GM21529 (cell line): ENCODE measurements at regions not wholly inside any gene's neighbourhood (a gene's known extent, or its start where the extent isn't known, plus 50 kb on each side); places are given as distances from the start of the nearest gene placed in this dataset.
A peak's percentile ranks its signal among the peaks of the same experiment; 100 is the strongest.

Experiments
- ATAC-seq: cut with Tn5 transposase; IDR thresholded peaks from one replicate; pipeline ENCODE4 v1.9.1; 2021; ENCODE audit not compliant: unreplicated experiment

DNA sequence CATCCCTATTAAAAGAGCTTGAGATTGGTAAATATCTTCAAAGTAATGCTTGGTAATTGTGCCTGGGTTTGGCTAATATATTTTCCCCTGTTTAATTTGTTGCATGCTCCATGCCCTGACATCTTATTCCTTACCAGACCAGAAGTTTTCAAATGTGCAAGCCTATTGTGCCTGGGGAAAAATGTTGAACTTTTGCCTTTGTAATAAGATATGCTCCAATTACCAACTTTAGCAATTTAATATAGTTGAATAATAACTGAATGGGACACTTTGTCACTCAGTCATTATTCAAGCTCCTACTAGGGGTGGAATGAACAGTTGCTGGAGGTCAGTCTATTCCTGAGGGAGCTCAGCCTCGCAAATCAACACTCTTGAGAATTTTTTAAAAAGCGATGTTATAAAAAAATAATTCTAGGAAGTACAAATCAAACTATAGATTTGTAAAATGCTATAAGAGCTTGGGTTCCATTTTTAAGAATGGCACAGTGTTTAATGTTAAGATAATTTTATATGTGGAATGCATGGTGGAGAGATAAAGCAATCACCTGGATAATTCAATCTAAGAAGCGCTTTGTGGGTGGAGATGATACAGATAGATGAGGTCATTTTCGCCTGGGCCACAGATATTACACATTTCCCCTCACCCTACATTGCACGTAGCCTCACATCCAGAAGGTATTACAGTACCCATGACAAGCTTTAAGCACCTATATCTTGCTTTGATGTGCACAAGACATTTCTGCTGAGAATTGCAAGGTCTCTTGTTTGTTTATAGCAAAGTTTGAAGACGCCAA is 231.8 kb downstream of the PIK3R1 start:
- ATAC-seq: no peak

DNA sequence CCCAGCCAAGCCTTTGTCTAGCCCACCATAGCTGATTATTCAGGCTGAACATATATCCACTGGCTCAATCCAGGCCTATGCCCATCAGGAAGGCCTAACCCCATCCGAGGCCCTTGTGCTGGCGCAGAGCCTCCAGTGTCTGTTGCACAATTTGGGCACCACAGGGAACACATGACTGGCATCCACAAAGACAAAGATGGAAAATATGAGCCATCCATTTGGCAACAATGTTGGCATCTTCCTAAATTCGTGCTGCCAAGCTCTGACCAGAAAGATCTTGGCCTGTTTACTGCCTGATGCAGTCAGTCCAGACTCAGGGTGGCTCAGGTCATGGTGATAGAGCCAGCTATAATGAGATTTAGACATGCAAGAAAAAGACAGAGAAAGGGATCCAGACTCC is 233.8 kb downstream of the PIK3R1 start:
- no peak for ATAC-seq

GRCh38 chr5:68450245-68450852 is 234.8 kb downstream of the PIK3R1 start:
- no peak for ATAC-seq

DNA sequence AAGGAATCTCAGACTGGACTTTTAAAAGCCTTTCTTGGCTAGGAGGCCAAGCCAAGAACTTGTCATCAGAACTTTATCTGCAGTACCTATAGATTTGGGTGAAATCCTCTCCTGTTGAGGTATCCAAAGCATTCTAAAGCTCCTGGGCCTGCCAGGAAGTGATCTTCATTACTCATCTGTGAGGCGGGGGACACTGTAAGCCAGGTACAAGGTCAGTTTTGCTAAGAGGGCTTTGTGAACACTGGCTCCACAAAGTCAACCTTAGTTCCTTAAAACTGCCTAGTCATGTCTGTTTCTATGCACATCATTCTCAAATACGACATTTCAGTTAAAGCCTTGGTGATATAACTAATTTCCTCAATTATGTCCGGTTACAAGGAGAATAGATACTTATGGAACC is 236.7 kb downstream of the PIK3R1 start:
- ATAC-seq: no peak

DNA sequence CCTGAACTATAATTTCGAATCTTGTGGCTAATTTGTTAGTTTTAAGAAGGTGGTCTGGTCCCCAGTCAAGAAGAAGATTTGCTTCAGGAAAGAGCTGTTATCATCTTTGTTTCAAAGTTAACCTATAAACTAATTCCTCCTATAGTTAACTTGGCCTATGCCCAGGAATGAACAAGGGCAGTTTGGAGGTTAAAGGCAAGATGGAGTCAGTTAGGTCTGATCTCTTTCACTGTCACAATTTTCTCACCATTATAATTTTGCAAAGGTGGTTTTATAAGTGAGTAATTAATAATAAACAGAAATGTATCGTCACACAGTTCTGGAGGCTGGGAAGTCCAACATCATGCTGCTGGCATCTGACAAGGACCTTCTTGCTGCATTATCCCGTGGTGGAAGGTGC is 238.6 kb downstream of the PIK3R1 start:
- ATAC-seq: no peak

- ATAC-seq: no peak
Observed at GRCh38 chr5:68454766-68455165, 239.2 kb downstream of the PIK3R1 start.

GRCh38 chr5:68455216-68455615 is 239.7 kb downstream of the PIK3R1 start:
- ATAC-seq: no peak

DNA sequence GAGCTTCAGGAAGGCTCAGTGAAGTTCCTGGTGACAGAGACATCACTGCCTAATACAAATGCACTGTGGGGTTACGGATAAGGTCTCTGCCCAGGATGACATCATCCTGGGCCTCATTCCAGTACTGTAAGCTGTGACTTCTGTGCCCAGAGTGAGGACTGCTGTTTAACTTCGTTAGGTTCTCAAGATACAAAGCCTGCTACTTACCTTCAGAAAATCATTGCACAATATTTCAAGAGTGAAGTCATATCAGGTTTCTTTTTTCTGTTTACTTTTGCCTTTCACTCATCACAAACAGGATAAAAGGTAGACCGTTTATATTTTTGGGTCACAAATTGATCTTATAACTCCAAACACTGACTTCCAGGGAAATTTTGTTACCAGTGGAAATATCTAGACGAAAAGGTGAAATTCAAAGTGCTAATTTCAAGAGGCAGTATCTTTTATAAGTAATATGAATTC is 241.2 kb downstream of the PIK3R1 start:
- ATAC-seq: no peak

GRCh38 chr5:68457285-68457684 is 241.7 kb downstream of the PIK3R1 start:
- no peak for ATAC-seq

- no peak for ATAC-seq
Observed at GRCh38 chr5:68458416-68459021, 243.0 kb downstream of the PIK3R1 start.

DNA sequence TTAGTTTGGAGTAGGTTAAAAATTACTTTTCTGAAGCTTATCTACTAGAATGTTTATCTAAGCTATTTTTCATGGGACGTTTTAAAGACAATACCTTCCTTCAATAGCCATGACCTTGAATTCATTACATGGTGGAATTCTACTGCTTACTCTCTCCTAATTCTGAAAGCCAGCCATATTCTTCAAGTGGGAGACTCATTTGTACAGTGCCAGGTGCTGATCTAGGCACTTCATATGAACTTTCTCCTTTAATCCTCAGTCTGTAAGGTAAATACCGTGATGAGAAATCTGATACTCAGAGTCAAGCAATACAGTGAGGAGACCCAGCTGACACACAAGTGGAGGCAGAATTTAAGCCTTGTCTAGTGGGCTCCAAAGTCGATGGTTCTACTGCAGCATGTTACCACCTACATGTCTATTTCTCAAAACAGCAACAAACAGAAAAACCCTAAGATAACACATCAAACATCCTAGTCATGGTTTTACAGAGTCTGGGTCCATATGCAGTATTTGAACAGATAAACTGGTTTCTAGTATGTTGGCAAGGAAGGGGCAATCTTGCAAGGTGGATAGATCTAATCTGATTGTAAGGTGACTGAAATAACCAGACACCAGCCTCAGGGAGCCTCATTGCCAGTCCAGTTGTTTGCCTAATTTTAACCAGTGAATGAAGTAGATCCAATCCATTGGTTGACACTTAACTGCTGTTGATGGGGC is 243.7 kb downstream of the PIK3R1 start:
- ATAC-seq: no peak

- no peak for ATAC-seq
Observed at GRCh38 chr5:68459810-68460139, 244.2 kb downstream of the PIK3R1 start.

DNA sequence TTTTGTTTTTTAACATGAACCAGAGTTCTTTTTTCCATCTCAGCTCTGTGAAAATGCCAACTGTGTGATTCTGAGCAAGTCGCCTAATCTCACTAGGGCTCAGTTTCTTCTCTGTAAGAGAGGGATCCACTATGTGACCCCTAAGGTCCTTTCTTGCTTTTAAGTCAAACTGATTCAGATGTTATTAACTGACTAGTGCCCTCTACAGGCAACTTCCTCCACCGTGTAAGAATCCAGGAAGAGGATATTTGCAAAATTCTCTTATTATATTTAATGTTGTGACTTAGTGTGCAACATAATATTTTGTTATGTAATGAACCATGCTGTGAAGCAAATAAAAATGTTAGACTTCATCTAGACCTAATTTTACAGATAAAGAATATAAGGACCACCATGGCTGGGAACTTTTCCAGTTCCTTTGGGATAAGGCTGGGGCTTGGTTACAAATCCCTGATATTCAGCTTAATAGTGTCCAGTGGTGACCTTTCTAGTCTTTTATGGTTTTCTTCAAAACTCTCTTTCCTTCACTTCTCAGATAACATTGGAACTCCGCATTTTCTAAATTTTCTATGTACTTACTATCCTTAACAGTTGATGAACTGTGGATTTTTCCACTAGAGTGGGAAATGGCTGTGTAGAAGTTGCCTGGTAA is 244.7 kb downstream of the PIK3R1 start:
- ATAC-seq: peak; percentile 47

- no peak for ATAC-seq
Observed at GRCh38 chr5:68463606-68464005, 248.1 kb downstream of the PIK3R1 start.

GRCh38 chr5:68464424-68464823 is 248.9 kb downstream of the PIK3R1 start:
- peak; percentile 56 for ATAC-seq

DNA sequence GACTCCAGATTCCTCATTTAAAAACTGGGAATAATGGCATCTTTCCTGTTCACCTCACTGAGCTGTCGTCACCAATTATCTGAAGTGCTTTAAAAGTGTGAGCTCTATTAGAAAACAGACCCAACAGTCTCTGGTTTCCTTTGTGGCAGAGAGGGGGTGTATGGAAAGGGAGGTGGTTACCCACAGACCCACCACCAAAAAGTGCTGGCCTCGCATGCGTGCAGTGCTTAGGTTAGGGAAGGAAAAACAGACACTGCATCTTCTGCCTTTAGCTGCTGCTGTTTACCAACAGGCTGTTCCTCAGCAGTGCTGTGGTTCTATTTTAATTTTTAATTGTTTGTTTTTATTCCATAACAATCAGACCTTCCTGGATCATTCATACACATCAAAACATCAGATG is 249.6 kb downstream of the PIK3R1 start:
- no peak for ATAC-seq

DNA sequence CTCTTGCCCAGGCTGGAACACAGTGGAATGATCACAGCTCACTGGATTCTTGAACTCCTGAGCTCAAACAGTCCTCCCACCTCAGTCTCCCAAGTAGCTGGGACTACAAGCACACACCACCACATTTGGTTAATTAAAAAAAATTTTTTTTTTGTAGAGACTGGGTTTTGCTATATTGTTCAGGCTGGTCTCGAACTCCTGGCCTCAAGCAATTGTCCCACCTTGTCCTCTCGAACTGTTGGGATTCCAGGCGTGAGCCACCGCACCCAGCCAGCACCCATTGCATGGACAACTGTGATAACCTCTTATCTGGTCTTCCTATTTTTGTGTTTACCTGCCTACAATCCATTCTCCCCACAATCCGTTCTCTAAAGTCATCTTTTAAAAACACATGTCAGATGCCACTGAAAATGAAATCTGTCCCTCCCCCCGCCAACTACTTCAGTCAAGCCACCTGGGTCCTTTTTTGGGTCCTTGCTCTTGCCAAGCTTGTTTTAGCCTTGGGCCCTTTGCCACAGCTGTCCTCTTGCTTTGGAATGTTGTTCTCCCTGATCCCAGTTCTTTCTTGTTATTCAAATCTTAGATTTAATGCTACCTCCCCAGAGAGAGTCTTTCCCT is 250.5 kb downstream of the PIK3R1 start:
- no peak for ATAC-seq

DNA sequence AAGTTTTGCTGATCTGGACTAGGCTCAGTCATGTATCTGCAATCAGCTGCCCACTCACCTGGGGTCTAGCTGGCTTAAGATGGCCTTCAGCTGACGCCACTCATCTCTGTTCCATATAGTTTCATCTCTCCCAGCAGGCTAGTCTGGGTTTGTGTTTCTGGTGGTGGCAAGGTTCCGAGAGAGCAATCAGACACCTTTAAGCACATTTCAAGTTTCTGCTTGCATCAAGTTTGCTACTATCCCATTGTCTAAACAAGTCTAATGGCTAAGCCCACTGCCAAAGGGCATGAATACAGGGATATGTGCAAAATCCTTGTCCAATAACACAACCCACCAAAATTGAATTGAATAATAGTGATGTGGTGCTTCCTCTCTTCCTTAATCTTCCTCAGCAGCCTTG is 251.7 kb downstream of the PIK3R1 start:
- no peak for ATAC-seq

DNA sequence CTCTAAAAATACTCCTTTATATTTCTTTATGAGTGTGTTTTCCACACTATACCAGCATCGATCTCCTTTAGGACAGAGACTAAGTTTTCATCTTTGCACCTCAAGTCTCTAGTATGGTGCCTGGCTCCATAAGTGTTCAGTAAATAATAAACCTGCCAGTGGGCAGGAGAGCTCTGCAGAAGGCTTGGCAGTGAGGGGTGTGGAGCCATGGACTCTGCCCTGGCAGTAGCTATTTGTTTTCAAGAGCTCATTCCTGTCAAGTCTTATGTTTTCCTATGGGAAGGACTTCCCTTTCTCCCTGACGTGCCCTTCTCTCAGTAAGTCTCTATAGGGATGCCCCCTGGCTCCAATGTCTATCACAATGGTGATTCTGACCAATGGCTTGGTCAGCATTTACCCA is 252.2 kb downstream of the PIK3R1 start:
- no peak for ATAC-seq

DNA sequence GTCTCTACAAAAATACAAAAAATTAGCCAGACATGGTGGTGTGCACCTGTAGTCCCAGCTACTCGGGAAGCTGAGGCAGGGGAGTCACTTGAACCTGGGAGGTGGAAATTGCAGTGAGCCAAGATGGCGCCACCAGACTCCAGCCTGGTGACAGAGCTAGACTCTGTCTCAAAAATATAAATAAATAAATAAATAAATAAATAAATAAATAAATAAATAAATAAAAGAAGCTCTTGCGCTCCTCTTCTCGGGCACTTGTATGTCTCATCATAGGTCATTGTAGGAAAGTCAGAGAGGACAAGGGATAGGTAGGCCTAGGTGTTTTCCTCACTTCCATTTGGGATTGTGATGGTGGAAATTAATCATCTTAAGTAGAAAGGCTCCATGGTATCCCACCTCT is 252.8 kb downstream of the PIK3R1 start:
- no peak for ATAC-seq

DNA sequence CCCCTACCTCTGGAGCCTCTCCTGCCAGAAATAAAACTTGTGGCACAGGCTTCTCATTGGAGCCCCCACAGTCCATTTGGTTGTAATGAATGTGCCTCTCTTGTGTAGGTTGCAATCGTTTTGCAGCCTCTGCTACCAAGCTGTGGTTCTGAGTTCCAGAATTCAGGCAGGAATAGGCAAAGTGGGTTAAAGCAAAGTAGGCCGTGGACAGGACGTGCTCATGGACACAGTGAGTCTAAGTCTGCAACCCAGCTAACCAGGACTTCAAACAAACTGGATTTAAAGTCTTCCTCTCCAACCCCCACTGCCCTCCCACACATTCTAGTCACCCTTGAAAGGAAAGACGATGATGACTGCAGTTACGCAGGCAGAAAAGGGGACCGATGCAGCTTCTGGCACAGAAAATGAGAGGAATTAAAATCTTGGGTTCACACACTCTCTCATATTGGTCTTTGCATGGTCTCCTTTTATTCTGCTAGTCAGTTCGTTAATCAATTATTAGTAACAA is 260.0 kb downstream of the PIK3R1 start:
- no peak for ATAC-seq
